HG03280 (cell line): ENCODE measurements at regions not wholly inside any gene's neighbourhood (a gene's known extent, or its start where the extent isn't known, plus 50 kb on each side); places are given as distances from the start of the nearest gene placed in this dataset.
"Not testable (repeated sequence)": the region's sequence is repeated elsewhere in the genome, so short reads cannot be mapped to it uniquely, and the experiment has no call there.

Experiments used
- ATAC-seq: cut with Tn5 transposase; IDR thresholded peaks from one replicate; pipeline ENCODE4 v1.9.1; 2021; ENCODE audit warnings: mild to moderate bottlenecking, moderate library complexity; ENCODE audit not compliant: unreplicated experiment

DNA sequence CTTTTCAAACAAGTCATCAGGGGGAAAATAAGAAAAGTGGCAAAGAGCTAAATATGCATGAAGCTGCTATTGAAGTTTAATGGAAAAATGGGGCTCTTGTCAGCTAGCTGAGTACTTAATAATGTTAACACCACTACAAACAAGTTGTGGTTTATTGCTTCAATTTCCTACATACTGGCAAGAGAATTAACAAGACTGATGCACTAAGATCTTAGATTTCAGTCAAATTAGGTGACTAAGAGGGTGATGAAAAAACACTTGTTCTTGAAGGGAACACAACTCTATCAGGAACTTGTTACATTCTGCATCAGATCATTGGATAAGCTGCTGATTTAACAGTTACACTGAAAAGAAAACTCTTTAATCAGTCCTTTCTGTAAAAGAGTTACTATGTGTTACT lies 234.6 kb upstream of the AFF2 start:
- ATAC-seq = no peak

DNA sequence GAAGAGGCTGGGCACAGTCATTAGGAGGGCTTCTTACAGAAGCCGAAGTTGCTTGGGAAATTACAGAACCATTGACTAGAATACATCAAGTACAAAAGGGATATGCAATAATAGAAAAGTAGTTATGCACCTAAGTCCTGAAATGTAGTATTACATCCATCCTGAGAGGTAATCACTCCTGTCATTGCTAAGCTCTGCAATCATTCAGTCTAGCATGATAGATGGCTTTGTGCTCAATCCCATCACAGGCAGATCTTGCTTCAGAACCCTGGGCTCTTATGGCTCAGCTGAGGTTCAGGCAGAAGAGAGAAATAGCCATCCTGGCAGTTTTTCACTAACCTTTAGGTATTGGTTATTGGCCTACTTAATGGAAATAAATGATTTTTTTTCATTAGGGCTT lies 231.7 kb upstream of the AFF2 start:
- no peak for ATAC-seq

DNA sequence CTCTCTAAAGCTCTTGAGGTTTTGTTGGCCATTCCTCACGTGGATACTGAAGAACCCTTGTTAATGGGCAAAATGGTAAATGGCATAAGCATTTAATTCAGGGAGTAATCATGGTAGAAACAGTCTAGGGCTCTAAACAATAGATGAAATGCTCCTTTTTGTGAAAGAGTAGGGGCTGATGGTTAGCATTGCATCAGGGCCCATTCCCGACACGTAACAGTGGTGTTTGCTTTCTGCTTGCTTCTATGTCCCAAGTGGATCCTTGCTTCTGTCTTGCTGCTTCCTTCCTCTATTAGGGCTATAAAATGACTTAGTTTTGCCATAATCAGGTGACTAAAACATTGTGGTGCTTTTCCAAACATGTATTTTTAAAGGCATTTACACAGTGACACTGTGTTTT lies 230.9 kb upstream of the AFF2 start:
- no peak for ATAC-seq

DNA sequence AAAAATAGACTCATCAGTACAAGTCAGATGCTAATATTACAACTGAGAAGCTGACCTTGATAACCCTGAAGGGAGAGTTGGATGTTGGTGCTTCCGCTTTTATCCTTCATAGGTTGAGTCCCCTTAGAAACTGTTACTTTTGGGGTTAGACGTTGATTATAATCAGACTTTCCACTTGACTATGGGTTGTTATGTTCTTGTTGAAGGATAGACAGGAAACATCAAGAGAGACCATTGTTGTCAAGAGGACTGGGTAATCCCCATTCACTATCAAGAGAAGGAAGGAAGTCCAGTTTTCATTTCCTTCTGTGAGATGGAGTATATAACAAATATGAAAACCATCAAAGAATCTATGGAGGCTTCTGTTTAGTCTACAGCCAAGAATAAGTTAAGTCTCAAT lies 229.9 kb upstream of the AFF2 start:
- no peak for ATAC-seq

DNA sequence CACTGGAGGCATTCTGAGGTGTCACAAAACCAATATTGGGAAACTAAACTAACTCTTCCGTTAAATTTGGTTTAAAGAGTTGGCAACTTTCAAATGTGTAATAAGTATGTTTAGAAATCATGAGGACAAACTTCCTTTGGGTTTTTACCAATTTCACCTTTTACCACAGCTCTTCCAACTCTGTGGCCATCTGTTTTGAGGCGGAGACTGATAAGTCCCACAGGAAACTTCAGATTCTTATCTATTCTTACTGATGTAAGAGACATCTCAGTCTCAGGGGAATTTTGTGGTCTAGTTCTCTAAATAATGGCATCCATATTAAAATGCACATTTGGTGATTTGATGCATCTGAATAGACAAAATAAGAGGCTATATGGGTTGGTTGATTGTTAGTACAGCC lies 229.2 kb upstream of the AFF2 start:
- no peak for ATAC-seq

DNA sequence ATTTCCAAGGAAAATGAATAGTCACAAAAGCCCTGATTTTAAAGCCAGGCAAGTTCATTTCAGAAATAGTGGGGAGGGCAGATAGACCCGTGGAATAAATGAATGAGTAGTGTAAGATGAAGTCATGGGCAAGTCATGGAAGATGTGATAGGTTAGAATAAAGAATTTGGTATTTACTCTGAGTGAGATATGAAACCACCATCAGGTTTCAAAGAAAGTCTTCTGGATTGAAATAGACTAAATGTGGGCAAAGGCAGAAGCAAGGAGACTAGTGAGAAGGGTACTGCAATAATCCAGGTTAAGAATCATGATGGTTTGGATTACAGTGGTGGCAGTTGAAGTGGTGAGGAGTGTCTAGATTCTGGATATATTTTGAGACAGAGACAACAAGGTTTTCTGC lies 218.5 kb upstream of the AFF2 start:
- no peak for ATAC-seq

DNA sequence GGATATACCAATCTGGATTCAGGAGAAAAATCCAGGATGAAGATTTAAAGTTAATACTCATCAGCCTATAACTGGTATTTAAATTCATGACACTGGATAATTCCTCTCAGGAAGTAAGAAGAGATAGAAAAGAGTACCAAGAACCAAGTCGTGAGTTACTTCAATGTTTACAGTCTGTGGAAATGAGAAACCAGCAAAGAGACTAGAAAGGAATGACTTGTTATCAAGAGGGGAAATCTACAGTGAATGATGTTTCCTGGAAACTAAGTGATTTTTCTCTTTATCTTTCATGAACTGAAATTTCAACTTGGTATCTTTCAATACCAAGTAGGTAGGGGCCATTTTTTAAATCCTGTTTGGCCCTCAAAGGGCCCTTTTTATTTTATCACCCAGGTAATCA lies 217.9 kb upstream of the AFF2 start:
- no peak for ATAC-seq

DNA sequence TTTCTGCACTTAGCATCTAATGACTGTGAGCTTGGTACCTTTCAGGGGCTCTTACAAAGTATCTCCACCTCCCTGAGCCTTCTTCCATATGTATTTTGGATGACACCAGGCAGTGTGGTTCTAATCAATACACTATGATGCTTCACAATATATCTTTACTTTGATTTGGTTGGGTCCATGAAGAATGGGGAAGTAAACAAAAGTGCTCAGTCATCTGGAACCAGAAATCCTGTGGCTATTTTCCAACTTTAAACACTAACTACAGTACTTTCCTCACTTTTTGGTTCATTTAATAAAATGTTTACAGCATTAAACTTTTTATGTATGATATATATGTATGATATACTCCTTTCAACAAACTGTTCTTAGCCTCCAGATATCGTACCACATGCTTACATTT lies 216.4 kb upstream of the AFF2 start:
- ATAC-seq = no peak

DNA sequence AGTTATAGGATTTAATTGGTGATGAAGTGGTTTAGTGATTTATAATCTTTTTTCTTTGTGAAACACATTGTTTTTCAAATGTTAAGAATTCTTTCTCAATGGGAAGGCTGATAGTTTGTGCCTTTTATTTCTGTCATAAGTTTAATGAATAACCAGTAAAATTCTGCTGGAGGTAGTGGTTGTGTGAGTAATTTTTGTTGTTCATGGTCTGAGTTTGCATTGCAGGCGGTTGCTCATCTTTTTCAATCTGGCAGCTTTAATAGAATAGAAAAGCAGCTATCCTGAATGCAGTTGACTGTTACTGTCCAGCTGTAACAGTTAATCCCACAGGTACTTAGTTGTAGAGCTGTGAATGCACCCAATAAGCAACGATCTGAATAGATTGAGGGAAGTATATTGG lies 215.6 kb upstream of the AFF2 start:
- ATAC-seq = no peak

DNA sequence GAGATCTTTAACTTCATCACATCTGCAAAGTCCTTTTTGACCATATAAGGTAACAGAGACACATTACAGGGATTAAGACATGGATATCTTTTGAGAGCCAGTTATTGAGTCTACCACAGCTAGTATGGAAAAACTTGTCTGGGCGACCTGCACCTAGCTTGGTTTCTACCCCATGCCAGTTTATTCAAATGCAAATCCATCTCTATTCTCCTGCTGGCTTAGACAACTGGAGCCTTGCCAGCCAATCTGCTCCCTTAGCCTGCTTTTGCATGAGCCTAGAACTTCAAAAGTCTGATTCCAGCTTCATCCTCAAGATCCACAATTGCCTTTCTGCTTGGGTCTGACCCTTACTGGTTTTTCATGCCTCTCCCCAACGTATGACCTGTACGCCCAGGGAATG lies 212.0 kb upstream of the AFF2 start:
- ATAC-seq = no peak

DNA sequence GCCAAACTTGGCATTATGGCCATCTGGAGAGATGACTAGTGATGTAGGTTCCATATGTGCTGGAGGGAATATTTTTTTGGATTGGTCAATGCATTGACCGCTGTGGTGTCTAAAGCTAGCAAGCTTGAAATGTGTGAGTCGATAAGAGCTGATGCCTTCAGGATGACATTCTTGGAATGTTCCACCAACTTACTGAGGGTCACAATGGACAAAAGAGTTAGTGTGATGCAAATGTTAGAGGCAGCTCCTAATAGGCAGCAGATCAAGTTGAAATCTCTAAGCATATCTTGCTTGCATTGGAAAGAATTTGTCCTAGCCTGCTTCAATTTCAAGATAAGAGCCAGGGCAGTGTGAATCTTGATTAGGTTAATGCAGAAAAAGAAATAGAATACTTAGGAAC lies 210.4 kb upstream of the AFF2 start:
- ATAC-seq = no peak

DNA sequence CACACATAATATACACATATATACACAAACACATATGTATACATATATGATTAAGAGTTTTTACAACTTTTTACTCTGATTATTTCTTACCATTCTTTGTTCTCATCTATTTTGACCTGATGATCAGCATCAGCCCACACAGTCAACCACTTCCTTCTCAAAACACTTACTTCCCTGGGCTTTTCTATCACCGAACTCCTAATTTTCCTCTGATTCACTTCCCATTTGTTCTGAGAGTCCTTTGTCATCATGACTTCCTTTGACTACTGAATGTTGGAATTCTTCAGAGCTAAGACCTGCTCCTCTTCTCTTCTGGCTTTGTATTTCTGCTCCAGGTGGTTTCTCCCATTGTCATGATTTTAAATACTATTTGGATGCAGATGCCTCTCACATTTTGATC lies 209.5 kb upstream of the AFF2 start:
- ATAC-seq = no peak

DNA sequence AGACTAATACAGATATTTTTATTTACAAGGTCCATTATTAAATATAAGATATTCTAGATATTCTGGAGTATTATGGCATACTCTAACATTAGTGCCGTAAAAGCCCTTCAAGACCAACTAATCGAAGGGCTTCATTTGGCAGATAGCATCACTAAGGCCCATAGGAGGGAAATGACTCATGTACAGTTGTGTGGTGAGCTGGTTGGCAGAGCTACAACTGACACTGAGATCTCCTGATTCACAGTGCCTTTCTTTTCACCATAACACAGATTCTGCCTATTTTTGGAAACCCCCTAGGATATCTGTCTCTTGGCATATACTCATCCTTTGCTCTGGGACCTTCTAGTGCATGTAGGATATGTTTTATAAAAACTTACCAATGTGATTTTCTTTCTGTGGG lies 201.7 kb upstream of the AFF2 start:
- no peak for ATAC-seq

DNA sequence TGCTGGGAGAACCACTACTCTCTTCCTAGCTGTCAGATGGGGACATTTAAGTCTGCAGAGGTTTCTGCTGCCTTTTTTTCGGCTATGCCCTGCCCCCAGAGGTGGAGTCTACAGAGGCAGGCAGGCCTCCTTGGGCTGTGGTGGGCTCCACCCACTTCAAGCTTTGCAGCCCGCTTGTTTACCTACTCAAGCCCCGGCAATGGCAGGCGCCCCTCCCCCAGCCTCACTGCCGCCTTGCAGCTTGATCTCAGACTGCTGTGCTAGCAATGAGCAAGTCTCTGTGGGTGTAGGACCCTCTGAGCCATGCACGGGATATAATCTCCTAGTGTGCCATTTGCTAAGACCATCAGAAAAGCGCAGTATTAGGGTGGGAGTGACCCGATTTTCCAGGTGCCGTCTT lies 195.2 kb upstream of the AFF2 start:
- not testable (repeated sequence) for ATAC-seq

DNA sequence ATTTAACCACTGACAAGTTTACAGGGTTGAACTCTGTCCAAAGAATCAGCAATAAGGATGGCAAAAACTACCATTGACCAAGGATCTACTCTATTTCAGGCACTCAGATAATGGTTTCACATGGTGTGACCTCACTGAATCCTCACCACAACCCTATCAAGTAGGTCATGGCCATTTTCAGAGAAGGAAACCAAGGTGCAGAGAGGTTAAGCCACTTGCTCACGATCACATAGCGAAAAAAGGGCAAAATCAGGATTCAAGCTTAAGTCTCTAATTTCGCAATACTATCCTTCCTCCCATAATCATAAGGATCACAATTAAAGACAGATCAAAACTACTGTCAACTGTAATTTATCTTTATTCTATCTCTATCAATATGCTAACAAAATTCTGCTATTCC lies 191.0 kb upstream of the AFF2 start:
- ATAC-seq = no peak

DNA sequence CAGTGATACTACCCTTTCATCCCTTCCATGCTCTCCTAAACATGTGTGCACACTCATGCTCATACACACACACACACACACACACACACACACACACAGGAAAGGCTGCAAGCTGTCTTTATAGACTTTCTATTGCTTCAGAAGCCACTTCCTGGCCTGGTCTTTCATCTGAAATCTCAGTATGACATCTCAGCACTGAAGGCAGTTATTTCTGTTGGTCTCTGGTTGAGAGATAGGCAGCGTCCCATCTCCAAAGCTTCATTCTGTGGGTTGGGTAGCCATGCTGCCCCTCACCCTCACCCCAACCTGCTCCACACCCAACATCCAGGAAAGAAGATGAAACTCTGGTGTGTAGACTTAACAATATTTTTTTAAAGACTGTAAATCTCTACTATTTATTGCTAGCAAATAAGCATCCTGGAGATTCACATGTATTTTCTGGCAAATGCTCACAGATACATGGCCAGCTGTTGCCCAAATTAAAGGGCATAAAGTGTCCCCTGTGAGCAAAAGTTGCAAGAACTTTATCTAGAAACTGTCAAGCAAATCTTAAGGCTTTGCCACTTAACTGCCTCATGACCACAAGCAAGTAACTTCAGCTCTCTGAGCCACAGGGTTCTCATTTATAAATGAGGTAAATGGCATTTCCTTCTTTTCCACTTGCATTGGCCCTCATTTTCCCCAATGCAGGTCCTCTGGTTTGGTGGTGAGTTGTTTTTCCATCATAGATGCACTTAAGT lies 189.8 kb upstream of the AFF2 start:
- peak; percentile 80 for ATAC-seq

DNA sequence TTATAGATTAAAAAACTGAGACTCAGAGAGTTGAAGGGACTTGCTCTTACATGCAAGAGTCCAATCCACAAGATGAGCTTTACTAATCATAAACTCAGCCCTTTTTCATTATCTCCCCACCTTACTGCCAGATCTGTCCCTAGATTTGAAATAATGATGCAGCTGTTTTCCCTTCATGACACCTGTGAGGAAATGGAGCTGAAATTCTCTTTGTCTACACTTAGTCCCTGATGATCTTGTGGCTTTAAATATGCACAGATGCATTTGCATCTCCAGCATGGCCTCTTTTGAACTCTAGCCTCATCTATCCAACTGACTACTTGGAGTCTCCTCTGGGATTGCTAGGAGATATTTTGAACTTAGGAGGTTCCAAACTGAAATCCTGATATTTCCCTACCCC lies 188.9 kb upstream of the AFF2 start:
- ATAC-seq = no peak

DNA sequence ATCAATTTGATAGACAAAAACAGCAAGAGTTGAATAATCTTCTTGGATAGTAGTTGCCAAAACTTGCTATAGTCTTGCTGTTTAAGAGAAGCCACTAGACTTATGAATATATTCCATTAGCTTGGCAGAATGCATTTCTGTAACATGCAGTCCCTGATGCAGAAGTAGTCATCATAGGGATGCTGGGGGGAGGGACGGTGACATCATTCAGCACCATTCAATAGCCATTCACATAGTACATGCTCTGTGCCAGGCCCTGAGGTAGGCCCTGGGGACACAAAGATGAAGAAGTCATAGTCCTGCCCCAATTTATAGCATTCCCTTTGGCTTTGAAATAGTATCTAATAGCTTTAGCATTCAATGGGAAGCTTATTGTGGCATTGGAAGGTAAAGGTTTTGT lies 185.5 kb upstream of the AFF2 start:
- no peak for ATAC-seq

DNA sequence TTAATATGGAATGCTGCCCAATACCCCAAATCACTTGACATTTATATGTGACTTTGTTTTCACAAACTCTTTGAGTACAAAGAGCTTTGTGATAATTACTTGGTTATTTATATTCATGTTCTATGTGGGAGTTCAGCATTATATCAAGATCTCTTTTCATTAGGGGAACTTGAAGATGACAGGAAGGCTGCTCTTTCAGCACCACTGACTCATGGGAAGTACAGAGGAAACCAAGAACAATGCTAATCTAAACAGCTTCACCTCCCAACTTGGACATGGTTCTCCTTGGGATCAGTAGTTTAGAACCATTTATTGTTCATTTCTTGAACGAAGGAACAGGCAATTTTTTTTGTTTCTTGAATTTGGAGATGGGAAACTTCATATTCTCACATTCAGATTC lies 184.0 kb upstream of the AFF2 start:
- no peak for ATAC-seq

DNA sequence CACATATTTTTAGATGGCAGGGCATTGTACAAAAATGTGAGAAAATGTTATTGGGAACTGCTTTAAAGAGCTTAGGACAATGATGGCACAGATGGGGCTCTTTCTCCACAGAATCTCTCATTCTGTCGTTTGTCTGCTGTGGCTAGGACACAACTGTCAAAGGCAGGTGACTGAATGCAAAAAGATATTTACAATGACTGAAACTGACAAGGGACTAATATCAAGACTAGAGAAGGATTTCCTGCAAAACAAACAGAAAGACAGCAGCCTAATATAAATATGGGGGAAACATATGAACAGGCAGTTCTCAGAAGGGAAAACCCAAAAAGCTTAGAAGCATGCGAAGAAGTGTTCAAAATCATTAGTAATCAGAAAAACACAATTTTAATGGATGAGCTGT lies 177.5 kb upstream of the AFF2 start:
- ATAC-seq = no peak

DNA sequence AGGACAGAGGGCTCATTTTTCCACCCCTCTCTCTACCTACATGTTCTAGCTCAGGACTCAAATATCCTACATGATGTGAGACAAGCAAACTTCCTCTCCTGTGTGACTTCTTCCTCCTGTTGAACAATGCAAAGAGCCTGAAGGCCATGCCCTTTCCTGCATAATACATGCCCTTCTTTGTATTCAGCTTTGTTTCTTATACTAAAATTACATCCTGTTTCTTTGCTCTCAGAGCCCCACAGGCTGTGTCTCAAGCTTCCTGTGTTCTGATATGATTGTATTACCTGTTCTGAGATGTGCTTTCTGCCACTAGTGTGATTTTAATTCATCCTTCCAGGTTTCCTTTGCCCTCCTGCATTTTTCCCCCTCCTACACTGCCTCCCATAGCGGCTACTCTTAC lies 166.4 kb upstream of the AFF2 start:
- no peak for ATAC-seq

DNA sequence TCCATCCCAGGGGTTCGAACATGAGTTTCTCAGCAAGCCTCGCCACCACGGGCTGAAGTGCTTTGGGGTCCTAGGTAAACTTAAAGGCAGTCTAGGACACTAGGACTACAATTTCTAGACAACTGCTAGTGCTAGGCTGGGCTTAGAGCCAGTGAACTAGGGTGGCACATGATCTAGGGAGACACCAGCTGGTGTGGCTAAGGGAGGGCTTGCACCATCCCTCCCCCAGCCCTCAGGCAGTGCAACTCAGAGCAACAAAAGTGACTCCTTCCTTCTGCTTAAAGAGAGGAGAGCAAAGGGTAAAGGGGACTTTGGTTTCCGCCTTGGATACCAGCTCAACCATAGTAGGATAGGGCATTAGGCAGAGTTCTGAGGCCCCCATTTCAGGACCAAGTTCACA lies 162.5 kb upstream of the AFF2 start:
- no peak for ATAC-seq

DNA sequence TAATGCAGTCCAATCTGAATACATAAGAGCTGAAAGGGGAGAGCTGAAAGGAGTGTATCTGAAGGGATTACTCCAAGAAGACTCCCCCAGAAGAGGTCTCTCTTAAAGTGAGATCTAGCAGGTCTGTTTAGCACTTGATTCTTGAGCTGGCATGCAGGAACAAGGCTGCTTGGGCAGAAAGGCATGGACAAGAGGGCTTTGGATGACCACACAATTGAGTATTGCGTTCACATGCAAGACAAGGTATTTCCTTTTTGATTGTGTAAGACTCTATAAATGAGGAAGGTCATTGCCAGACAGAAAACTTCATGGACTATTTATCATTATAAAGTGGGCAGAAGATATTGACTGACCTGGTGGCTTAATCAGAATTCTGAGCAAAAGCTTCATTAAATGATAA lies 145.5 kb upstream of the AFF2 start:
- no peak for ATAC-seq

DNA sequence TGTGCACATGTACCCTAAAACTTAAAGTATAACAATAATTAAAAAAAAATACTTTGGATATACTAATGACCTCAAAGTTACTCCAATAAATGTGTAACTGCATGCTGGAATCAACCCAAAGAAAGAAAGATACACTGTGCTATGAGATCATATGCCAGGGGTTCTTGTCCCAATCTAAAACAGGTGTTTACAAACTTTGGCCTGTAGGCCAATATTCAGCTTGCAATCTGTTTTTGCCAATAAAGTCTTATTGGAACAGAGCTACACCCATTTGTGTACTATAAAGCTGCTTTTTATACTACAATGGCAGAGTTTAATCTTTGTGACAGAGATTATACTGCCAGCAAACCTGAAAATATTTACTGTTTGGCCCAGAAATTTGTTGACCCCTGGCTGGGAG lies 138.8 kb upstream of the AFF2 start:
- no peak for ATAC-seq
